ES-I3 (cell line): ENCODE measurements at regions not wholly inside any gene's neighbourhood (a gene's known extent, or its start where the extent isn't known, plus 50 kb on each side); places are given as distances from the start of the nearest gene placed in this dataset.

Experiments used
- H3K36me3 ChIP-seq: 2 replicates; pipeline ENCODE4 v1.6.1; 2013; ENCODE audit warnings: mild to moderate bottlenecking, low read length, control low read depth, moderate library complexity; ENCODE audit not compliant: insufficient read depth
- H3K4me1 ChIP-seq: 2 replicates; pipeline ENCODE4 v1.6.1; 2013; ENCODE audit warnings: mild to moderate bottlenecking, control low read depth, low read length; ENCODE audit not compliant: insufficient read depth
- H3K9ac ChIP-seq: 2 replicates; pipeline ENCODE4 v1.6.1; 2013; ENCODE audit warnings: low read depth, mild to moderate bottlenecking, low read length, moderate library complexity
- H3K9me3 ChIP-seq: 2 replicates; pipeline ENCODE4 v1.6.1; 2013; ENCODE audit warnings: mild to moderate bottlenecking, low read length, moderate library complexity; ENCODE audit not compliant: control insufficient read depth, insufficient read depth

DNA sequence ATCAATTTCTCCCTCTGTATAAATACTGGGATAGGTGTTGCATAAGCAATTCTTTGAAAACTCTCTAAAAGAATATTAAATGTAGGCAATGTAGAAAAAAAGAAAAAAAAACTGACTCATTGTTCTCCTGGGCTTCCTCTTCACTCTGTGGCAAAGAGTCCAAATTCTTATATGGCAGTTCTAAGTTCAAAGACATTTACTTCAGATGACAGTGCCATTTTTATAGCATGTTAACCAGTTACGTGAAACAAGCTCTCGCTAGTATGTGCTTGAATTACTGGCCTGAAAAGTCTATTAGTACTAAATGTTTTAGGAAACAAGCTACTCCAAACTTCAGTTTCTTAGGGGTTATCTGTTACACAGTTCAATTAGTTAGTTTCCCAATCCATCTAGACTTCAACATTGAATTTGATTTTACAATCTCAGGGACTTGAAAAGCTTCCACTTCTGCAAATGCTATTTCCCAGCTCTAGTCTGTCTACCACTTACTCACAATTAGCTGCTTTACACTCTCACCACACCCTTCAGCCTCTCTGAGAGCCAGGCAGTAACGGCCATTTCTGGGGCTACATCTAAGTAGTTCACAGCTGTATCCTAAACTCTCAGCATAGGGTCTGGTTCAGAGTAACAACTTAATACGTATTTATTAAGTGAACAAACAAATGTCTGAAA is 100.4 kb downstream of the OGFRL1 start:
- Histone ChIP-seq H3K4me1 (peaks cover 35% of the 10 kb centered on the region), H3K9ac (no peak overlapping the region), H3K36me3 (no peaks in the 10 kb centered on the region), H3K9me3 (no peaks in the 10 kb centered on the region)

DNA sequence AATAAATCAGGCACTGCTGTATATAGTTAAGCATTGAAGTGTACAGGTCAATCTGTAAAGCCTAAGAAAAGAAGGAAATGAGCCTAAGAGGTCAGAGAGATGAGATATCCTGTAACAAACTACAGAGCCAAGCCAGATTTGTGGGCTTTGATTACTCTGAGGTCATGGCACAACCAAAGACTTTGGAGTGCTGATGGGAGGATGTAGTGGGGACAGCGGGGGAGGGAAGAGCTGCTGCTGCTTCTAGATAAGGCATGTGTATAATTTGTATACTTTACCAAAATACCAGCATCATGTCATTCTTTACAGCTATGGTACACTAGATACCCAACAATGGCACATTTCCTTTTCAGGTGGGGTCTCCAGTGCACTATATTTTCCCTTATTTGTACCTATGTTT is 102.5 kb downstream of the OGFRL1 start:
- Histone ChIP-seq H3K9me3 (no peaks in the 10 kb centered on the region), H3K9ac (no peak overlapping the region), H3K4me1 (peaks cover 27% of the 10 kb centered on the region), H3K36me3 (no peaks in the 10 kb centered on the region)

DNA sequence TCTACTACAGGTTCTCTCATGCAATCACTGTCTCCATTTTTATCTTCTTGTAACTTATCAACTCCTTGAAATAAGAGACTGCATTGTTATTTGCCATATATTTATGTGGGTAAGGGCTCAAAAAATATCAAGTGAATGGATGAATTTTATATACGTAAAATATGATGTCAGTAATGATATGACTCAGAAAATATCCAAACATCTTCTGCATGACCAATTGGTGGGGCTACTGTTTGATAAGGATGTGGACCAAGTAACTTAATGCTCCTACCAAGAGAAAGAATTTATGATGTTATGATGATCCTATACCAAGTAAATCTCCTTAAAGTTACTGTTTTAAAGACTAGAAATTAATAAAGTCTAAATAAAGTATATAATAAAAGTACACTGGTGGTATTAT is 103.7 kb downstream of the OGFRL1 start:
- Histone ChIP-seq H3K4me1 (peaks cover 24% of the 10 kb centered on the region), H3K36me3 (no peaks in the 10 kb centered on the region), H3K9ac (no peak overlapping the region), H3K9me3 (no peaks in the 10 kb centered on the region)

DNA sequence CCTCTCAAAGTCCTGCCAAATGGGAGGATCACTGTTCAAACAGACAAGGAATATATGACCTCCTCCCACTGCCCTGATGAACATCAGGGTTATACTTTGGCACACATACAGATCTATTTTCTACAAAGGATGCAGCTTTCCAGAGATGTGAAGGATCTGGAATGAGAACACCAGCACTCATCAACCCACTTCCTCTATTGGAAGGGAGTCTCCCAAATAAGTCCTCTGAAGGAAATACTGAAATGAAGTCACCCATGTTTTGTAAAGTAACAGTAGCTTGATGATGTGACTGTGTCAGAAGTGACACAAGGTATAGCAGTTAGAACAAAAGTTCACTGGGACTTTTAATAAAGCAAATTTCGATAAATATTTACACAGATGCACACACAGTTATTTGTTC is 104.9 kb downstream of the OGFRL1 start:
- H3K4me1 ChIP-seq: peaks cover 13% of the 10 kb centered on the region
- no peaks in the 10 kb centered on the region for H3K9me3 ChIP-seq
- no peaks in the 10 kb centered on the region for H3K36me3 ChIP-seq
- no peak overlapping the region for H3K9ac ChIP-seq

DNA sequence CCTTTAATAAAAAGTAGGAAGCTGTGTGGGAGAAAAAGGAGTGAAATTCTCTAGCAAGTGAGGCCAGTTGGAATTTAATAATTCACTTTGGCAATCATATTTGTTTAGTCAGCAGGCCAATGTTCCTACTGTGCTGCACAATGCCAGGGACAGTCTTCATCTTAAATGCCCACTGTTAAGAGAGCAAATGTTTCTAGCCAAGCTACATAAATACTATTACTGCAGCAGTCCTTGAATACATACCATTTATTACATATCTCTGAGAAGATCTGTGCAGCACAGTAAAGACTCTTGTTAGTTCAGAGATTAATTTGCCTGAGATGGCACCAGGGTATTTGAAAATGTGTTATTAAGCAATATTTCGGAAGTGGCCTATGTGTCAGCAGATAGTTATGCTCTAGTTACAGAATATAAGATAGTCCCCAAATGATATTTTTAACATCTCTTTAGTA is 105.4 kb downstream of the OGFRL1 start:
- no peaks in the 10 kb centered on the region for H3K36me3 ChIP-seq
- H3K9me3 ChIP-seq: no peaks in the 10 kb centered on the region
- H3K9ac ChIP-seq: no peak overlapping the region
- H3K4me1 ChIP-seq: peaks cover 12% of the 10 kb centered on the region; the same call in 1 of the 2 replicates

DNA sequence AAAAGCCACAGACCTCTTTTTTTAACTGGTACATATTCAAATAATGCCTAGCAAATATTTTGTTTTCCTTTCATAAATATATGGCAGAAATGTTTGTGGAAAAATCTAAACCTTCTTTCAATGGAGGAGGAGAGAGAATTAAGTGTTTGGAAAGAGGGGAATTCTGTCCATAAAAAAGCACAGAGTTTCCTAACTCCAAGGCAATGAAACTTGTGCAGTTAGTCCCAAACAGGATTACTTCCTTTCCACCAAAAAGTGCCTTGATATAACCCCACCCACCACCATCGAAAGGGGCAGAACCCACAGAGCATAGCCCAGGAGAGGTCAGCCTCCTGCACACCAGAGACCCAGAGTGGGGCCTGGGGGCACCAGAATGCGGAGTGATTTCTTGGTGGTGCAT is 106.3 kb downstream of the OGFRL1 start:
- H3K9ac ChIP-seq: no peak overlapping the region

DNA sequence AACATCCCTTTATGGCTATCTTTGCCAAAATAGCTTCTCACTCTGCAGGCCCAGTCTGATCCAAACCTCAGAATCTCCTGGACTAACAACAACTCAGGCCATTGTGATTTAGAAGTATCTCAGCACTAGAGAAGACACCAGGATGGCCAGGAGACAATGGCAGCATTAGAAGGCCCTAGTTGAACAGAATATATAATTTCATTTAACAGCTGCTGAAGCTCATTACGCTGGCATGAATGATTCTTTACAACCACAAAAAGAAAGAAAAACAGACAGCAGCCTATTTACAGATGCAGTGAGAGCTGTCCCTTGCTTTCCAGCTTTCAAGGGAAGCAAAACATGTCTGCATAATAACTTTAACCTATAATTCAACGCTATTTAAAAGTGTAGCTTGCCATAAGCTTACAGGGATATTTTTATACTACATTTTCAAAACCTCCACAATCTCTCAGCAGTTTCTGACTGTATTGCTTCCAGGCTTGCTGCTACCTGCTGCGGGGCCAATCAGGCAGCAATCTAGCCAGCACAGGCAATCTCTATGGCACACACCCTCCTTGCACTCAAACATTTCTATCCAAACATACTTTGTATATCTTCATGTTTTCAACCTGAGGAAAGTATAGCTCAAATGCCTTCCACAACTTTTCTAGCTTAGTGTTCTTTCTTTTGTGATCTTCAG is 107.3 kb downstream of the OGFRL1 start:
- H3K9ac ChIP-seq: no peak overlapping the region
- no peaks in the 10 kb centered on the region for H3K36me3 ChIP-seq
- no peaks in the 10 kb centered on the region for H3K9me3 ChIP-seq
- H3K4me1 ChIP-seq: peaks cover 7% of the 10 kb centered on the region; the same call in 1 of the 2 replicates

More for the DNA sequence above, 106.3 kb downstream of the OGFRL1 start:
- peaks cover 12% of the 10 kb centered on the region; the same call in 1 of the 2 replicates for H3K4me1 ChIP-seq
- H3K9me3 ChIP-seq: no peaks in the 10 kb centered on the region
- no peaks in the 10 kb centered on the region for H3K36me3 ChIP-seq

DNA sequence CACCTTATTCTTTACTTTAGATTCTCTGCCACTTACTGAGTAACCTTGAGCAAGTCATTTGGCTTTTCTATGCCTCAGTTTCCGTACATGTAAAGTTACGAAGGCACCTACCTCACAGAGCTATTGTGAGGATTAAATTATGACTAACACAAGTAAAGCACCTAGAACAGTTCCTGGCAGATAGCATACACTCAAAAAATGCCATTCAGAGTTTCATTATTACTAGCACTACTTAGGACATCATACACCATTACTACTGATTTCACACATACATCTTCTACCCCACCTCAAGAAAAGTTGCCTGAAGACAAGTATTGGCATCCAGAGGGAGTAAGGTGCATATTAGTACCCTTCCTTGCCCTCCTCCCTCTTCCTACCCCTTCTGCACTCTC is 107.8 kb downstream of the OGFRL1 start:
- Histone ChIP-seq H3K4me1 (0 out of 2 replicates have a peak, but pooled peaks cover 3% of the 10 kb centered on the region), H3K36me3 (no peaks in the 10 kb centered on the region), H3K9ac (no peak overlapping the region), H3K9me3 (no peaks in the 10 kb centered on the region)

DNA sequence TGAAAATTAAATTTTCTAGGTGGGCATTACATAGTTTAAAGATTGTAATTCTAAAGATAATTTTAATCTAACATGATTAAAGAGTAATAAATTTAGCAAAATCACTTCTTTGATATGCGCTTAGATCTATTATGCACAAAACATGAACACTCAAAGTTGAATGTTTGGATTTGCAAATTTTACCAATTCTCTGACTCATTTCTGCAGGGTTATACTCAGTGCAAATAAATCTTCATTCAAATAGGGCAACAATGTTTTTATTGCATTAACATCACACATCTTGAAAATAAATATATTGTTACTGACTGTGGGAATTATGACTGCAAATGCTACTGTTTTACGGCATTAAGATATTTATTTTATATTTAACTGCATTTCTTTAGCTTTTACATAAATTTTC is 110.7 kb downstream of the OGFRL1 start:
- Histone ChIP-seq H3K9ac (no peak overlapping the region), H3K9me3 (no peaks in the 10 kb centered on the region), H3K36me3 (no peaks in the 10 kb centered on the region), H3K4me1 (peaks cover 13% of the 10 kb centered on the region)

DNA sequence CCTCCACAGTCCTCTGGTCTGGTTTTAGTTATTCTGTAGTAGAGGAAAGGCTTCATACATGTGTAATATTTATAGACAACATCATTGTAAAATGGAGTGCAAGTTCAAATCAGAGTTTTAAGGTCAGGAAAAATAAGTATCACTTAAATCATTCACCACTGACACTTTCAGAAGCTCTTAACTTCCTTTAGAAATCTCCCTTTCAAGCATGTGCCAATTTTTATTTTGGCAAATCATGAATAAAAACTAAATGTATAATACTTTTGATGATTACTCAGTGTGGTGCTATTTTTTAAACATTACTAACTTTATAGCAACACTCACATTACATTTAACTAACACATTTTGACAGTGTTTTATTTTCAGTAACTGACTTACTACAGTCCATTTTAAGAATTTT is 112.2 kb downstream of the OGFRL1 start:
- Histone ChIP-seq H3K9ac (no peak overlapping the region), H3K36me3 (no peaks in the 10 kb centered on the region), H3K4me1 (peaks cover 28% of the 10 kb centered on the region), H3K9me3 (no peaks in the 10 kb centered on the region)

DNA sequence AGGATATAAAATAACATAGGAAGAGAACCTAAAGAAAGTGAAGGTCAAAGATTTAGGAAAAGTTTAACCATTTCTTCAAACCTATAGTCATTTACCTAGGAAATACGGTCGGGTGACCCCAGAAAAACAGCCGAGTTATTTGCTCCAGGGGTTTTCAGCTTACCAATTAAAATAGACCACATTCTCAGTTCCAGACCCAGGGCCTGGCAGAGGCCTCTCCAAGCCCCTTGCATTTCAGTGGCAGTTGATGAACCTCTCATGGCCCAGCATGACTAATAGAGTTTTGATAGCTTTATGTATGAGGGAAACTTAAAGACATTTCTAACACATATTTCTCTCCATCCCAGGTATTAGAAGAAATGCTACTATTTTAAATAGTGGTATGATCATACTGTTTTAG is 113.5 kb downstream of the OGFRL1 start:
- Histone ChIP-seq H3K4me1 (peaks cover 35% of the 10 kb centered on the region), H3K36me3 (no peaks in the 10 kb centered on the region), H3K9ac (no peak overlapping the region), H3K9me3 (no peaks in the 10 kb centered on the region)

DNA sequence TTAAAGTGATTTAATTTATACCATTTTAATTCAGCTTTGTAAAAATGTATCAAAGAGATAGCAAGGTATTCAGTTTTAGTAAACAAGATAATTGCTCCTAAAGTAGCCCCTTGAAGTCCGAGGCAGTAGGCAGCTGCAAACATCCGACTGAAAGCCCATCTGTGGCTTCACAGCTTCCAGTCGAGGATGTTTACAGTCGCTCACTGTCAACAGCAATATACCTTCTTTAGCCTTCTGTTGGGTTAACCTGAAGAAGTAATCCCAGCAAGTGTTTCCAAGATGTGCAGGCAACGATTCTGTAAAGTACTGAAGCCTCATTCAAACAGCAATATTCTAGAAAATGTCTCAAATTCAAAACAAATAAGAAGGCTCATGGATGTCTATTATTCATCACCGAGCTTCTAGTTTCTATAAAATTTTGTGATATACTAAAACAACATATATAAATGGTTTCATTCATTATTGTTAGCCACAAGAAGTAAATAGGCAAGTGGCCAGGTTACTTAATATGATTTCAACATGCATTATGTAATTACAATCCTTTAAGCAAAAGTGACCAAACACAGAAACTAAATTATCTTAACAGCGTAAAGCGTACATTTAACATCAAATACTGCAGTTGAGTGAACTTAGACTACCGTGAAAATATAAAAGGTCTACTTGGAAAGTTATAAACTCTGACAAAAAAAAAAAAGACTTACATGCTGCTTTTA is 115.0 kb downstream of the OGFRL1 start:
- Histone ChIP-seq H3K9me3 (no peaks in the 10 kb centered on the region), H3K9ac (no peak overlapping the region), H3K36me3 (no peaks in the 10 kb centered on the region), H3K4me1 (peaks cover 43% of the 10 kb centered on the region)

DNA sequence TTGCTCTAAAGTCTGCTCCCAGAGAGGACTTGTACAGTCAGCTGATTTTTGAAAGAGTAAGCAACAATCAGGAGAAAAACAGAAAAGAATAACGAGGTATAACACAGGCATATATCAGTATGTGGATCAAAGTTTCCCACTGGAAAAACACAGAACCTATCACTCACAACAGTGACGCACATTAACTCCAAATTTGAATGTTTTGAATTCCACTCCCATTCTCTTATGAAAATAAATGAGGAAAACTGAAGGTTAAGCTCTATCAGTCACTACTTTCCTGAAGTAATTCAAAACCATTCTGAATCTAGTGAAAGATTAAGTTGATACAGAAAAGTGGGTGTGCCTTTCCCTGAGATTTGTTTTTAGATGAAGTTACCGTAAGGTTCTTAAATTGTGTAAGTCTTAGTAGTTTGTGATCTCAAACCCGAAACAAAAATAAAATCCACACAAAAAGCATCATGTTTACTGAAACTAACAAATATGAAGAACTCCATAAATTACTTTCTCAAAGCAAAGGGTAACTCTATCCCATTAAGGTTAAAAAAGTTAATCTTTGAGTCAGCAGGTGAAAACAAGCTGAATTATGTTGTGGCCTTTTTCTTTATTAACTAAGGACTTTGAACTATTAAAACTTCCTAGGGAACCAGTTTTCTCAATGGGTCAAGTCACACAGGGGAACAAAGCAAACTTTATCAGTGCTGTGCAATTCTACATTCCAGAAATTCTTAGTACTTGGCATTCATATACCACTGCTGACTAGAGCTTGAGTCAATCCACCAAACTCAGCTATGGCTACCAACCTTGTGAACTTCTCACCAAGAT is 115.7 kb downstream of the OGFRL1 start:
- no peak overlapping the region for H3K9ac ChIP-seq
- no peaks in the 10 kb centered on the region for H3K36me3 ChIP-seq
- H3K9me3 ChIP-seq: no peaks in the 10 kb centered on the region
- peaks cover 45% of the 10 kb centered on the region for H3K4me1 ChIP-seq

DNA sequence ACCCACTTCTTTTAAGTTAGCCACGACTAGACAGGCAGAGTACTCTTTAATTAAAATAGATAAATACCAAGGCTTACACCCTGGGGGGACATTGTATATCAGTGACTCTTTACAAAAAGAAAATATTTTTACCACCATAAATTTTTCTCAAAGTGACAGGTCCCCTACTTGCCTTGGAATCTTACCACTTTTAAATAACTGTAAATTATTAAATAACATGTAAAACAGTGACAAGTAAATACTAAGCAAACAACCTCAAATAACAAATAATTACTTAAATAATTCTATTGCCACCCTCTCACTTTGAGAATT is 116.3 kb downstream of the OGFRL1 start:
- Histone ChIP-seq H3K9me3 (no peaks in the 10 kb centered on the region), H3K9ac (no peak overlapping the region), H3K36me3 (no peaks in the 10 kb centered on the region), H3K4me1 (peaks cover 45% of the 10 kb centered on the region)
